Vagina (tissue), 2 donors: ENCODE measurements at regions not wholly inside any gene's neighbourhood (a gene's known extent, or its start where the extent isn't known, plus 50 kb on each side); places are given as distances from the start of the nearest gene placed in this dataset.

ENCODE experiments used
- POLR2A ChIP-seq, 2 donors: fragments of 450-650 bp; IDR thresholded peaks; one replicate each; pipeline ENCODE4 v1.6.1; 2017; ENCODE audit warnings: antibody characterized with exemption in 2 of 2, mild to moderate bottlenecking in 2 of 2, moderate library complexity in 2 of 2
- POLR2AphosphoS5 ChIP-seq, 2 donors: sonication (generic); formaldehyde crosslinking; IDR thresholded peaks; one replicate each; pipeline ENCODE4 v1.9.0; 2017; ENCODE audit warnings: antibody characterized with exemption in 2 of 2, mild to moderate bottlenecking in 2 of 2, low read depth in 1 of 2; ENCODE audit not compliant: insufficient read depth in 1 of 2
- TF ChIP-seq, protein P1 (sequence below), 3 experiments: fragments of 450-650 bp in 2 of 3; fragments of 200-600 bp in 1 of 3; sonication (generic) in 1 of 3; IDR thresholded peaks; one replicate each; pipeline ENCODE4 v1.5.1; 2017 to 2019; ENCODE audit warnings: antibody characterized with exemption in 3 of 3, mild to moderate bottlenecking in 2 of 3, moderate library complexity in 2 of 3

DNA sequence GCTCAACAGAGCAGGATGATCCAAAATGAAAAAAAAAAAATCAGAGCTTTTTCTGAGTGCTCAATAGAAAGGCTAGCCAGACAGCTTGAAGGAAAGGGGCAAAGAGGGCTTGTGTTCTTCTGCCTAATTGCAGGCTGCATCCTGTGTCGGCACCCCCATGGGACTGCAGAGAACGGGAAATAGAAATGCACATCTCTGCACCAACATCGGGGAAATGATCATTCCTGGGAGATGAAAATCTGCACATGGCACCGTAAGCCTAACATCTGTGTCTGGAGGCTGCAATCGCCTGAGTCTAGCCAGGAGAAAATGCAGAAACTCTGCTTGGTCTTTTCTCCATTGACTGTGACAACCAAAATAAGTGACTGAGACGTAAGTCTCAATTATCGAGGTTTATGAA lies 243.9 kb downstream of the ICE1 start:
- TF ChIP-seq, protein P1, sequence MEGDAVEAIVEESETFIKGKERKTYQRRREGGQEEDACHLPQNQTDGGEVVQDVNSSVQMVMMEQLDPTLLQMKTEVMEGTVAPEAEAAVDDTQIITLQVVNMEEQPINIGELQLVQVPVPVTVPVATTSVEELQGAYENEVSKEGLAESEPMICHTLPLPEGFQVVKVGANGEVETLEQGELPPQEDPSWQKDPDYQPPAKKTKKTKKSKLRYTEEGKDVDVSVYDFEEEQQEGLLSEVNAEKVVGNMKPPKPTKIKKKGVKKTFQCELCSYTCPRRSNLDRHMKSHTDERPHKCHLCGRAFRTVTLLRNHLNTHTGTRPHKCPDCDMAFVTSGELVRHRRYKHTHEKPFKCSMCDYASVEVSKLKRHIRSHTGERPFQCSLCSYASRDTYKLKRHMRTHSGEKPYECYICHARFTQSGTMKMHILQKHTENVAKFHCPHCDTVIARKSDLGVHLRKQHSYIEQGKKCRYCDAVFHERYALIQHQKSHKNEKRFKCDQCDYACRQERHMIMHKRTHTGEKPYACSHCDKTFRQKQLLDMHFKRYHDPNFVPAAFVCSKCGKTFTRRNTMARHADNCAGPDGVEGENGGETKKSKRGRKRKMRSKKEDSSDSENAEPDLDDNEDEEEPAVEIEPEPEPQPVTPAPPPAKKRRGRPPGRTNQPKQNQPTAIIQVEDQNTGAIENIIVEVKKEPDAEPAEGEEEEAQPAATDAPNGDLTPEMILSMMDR (IDR thresholded peaks at IDR 0.05), result no peak
- TF ChIP-seq POLR2A (IDR thresholded peaks at IDR 0.05) (no peak), POLR2AphosphoS5 (IDR thresholded peaks at IDR 0.05; ENCODE audit: insufficient read depth in 1 of 2, low read depth in 1 of 2) (no peak)
